ENCODE measurements at regions not wholly inside any gene's neighbourhood (a gene's known extent, or its start where the extent isn't known, plus 50 kb on each side); places are given as distances from the start of the nearest gene placed in this dataset.

- Histone ChIP-seq H3K36me3 (no peaks in the 10 kb centered on the region), H3K27me3 (replicated peaks in 1 of 7) (no peaks in the 10 kb centered on the region), H3K4me3 (no peak overlapping the region), H3K9me3 (peaks cover 0 to 6% (median 0%) of the 10 kb centered on the region in 8 donors), H3K4me1 (no peaks in the 10 kb centered on the region), H3K27ac (no peak overlapping the region)
- WGBS, 5 donors, result 43 to 69% (median 56%) methylated on average over 3 of the region's 3 CpGs
- no peak for TF ChIP-seq CTCF (IDR thresholded peaks at IDR 0.05 in 8 of 11, conservative IDR thresholded peaks at IDR 0.05 in 3 of 11)
- TF ChIP-seq POLR2A (IDR thresholded peaks at IDR 0.05), result no peak
- TF ChIP-seq POLR2AphosphoS5 (IDR thresholded peaks at IDR 0.05), result no peak
- intact Hi-C loops (cut with DNase I; ENCODE audit: low total_unique reads), result no loop called here
- DNase-seq, result no peak
Observed at GRCh38 chr5:118224546-118224945, 763.8 kb downstream of the DTWD2 start.

- Histone ChIP-seq H3K36me3 (no peaks in the 10 kb centered on the region), H3K4me1 (no peaks in the 10 kb centered on the region), H3K4me3 (no peak overlapping the region), H3K27me3 (replicated peaks in 1 of 7) (no peaks in the 10 kb centered on the region), H3K27ac (no peak overlapping the region), H3K9me3 (peaks cover 0 to 7% (median 0%) of the 10 kb centered on the region in 8 donors)
- 70 to 84% (median 77%) methylated on average over 2 of the region's 2 CpGs for WGBS, 5 donors
- no peak for DNase-seq
- intact Hi-C loops (cut with DNase I; ENCODE audit: low total_unique reads), result no loop called here
- no peak for TF ChIP-seq CTCF (IDR thresholded peaks at IDR 0.05 in 8 of 11, conservative IDR thresholded peaks at IDR 0.05 in 3 of 11)
- no peak for TF ChIP-seq POLR2A (IDR thresholded peaks at IDR 0.05)
- no peak for TF ChIP-seq POLR2AphosphoS5 (IDR thresholded peaks at IDR 0.05)
Observed at GRCh38 chr5:118220556-118221195, 767.7 kb downstream of the DTWD2 start.

GRCh38 chr5:118211606-118212005 is 776.7 kb downstream of the DTWD2 start:
- peaks cover 0 to 42% (median 35%) of the 10 kb centered on the region in 8 donors for H3K9me3 ChIP-seq
- TF ChIP-seq CTCF (IDR thresholded peaks at IDR 0.05 in 8 of 11, conservative IDR thresholded peaks at IDR 0.05 in 3 of 11) (no peak), POLR2AphosphoS5 (IDR thresholded peaks at IDR 0.05) (no peak), POLR2A (IDR thresholded peaks at IDR 0.05) (no peak)
- H3K36me3 ChIP-seq, result no peaks in the 10 kb centered on the region
- H3K4me3 ChIP-seq, result no peak overlapping the region
- H3K27me3 ChIP-seq (replicated peaks in 1 of 7), result no peaks in the 10 kb centered on the region
- H3K4me1 ChIP-seq, result no peaks in the 10 kb centered on the region
- no peak for DNase-seq
- intact Hi-C loops (cut with DNase I; ENCODE audit: low total_unique reads), result no loop called here
- H3K27ac ChIP-seq, result no peak overlapping the region

- Histone ChIP-seq H3K4me1 (no peaks in the 10 kb centered on the region), H3K36me3 (no peaks in the 10 kb centered on the region), H3K9me3 (peaks cover 0 to 43% (median 35%) of the 10 kb centered on the region in 8 donors), H3K27ac (no peak overlapping the region), H3K27me3 (replicated peaks in 1 of 7) (no peaks in the 10 kb centered on the region), H3K4me3 (no peak overlapping the region)
- TF ChIP-seq POLR2AphosphoS5 (IDR thresholded peaks at IDR 0.05) (no peak), CTCF (IDR thresholded peaks at IDR 0.05 in 8 of 11, conservative IDR thresholded peaks at IDR 0.05 in 3 of 11) (no peak), POLR2A (IDR thresholded peaks at IDR 0.05) (no peak)
- intact Hi-C loops (cut with DNase I; ENCODE audit: low total_unique reads), result no loop called here
- DNase-seq, result peak; percentile 68
- WGBS, 5 donors, result 93 to 98% (median 95%) methylated on average over 6 to 23 of the region's 23 CpGs
Observed at GRCh38 chr5:118208031-118208453, 780.3 kb downstream of the DTWD2 start.

Measured in spleen (tissue), 11 donors.